HK-2 (cell line): ENCODE measurements at regions not wholly inside any gene's neighbourhood (a gene's known extent, or its start where the extent isn't known, plus 50 kb on each side); places are given as distances from the start of the nearest gene placed in this dataset.
"Not testable (repeated sequence)": the region's sequence is repeated elsewhere in the genome, so short reads cannot be mapped to it uniquely, and the experiment has no call there.

Experiments used
- DNase-seq: peaks from one replicate; pipeline ENCODE4 v3.0.0-alpha.2; 2018; ENCODE audit not compliant: unreplicated experiment

DNA sequence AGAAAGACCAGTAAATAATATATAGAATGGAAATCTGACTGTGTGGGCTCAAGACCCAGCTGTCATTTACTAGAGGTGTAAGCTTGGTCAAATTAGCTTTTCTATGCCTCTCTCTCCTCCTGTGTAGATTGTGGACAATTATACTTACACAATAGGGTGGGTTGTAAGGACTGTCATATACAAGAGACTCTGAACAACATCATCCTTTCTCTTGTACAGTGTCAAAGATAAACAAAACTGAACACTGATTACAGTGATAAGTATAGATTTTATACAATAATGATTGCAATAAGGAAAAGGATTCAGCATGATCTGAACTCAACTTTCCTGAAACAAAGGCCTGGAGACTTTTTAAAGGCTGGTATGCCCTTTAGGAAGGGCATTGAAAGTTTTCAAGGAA lies 429.2 kb upstream of the HS3ST1 start:
- DNase-seq = no peak

DNA sequence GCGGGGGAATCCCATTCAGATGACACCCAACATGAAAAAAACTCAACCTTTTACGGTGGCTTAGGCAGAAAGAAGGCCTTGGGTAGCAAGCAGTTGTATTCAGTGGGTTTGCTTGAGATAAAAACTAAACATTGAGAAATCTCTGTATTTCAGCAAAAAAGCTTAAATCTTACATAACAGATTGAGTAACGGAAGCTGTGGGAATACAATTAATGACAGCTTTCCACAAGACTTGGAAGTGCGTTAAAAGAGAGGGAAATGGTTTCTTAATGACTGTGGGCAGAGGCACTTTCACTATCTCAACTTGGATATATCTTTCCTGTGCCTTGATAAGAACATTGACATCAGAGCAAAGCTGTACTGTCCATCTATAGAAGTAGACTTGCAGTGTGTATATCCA lies 418.5 kb upstream of the HS3ST1 start:
- DNase-seq = no peak

DNA sequence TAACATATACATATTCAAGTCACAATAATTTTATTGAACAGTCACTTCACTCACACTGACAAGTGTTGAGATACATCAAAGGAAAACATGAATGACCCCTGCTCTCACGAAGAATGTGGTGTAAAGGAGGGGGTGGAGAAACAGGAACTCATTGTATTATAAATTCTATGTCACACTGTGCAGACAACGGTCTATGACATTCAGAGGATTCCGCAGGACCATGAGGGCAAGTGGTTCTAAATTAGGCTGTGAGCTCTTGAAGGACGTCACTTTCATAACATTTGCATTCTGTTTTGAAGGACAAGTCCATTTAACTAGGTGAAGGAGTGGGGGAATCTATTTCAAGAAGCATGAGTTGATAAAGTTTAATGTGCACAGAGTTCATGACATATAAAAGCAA lies 415.2 kb upstream of the HS3ST1 start:
- DNase-seq = no peak

DNA sequence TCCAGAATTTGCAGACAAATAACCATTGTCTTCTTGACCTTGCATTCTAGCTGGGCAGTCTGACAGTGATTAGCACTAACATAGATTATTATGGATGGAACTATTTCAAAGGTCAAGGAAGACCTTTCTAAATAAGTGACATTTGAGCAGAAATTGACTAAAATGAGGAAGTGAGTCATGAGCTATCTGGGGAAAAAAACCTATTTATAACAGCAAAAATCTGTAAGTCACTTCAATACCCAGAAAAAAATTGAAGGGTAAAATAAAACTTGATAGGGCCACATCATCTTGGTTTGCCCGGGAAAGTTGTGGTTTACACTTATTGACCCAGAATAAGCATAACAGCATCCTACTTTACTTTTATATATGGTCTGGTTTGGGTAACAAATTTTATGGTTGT lies 414.6 kb upstream of the HS3ST1 start:
- DNase-seq = no peak

DNA sequence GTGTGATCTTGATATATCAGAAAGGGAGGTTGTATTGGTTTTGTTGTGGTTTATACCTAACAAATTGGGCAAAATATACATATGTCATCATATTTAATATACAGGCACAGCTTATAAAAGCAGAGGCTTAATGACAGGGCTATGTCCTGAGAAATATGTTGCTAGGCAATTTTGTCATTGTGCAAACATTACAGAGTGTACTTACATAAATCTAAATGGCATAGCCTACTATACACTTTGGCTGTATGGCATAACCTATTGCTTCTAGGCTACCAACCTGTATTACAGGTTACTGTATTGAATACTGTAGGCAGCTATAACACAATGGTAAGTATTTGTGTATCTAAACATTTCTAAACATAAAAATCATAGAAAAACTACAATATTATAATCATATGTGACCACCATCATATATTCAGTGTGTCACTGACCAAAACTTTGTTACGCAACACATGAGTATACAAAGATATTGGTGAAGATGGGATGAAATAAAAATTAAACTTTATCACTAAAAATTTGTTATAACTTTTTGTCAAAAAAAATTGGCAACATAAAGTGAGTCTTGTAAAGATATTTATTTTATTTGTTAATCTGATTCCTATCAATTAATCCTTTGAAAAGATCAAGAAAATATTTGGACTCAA lies 414.0 kb upstream of the HS3ST1 start:
- no peak for DNase-seq

DNA sequence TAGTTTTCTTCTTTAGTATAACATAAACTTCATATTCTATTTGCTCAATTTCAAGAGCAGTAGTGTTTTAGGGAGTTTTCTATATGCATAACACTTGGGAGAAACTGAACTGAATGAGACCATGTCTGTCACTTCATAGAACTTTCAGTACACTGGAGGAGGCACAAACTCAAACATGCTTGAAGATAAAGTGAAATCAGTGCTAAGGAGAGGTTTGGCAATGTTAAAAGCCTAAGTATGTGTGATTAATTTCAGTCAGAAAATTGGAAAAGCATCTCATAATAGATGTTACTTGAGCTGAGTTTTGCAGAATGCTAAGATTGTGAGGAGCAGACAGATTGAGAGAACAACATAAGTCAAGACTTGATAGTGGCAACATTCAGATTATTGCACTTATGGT lies 411.2 kb upstream of the HS3ST1 start:
- no peak for DNase-seq

DNA sequence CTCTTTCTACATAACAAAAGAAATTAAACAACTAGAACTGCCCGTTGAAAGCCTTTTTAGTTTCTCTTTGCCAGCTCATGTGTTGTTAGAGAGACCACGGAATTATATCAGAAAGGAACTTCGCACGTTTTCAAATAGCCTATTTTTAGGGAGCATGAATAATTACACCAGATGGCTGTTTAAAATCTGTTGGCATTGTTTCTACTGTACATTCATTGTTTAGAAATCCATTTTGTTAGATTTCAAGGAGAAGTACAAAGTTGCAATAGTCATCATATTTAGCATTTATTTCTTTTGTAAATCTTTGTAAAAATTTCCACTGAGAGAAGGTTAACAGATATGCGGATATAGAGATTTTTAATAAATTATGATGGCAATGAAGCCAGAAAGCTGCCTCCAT lies 403.0 kb upstream of the HS3ST1 start:
- DNase-seq = no peak

DNA sequence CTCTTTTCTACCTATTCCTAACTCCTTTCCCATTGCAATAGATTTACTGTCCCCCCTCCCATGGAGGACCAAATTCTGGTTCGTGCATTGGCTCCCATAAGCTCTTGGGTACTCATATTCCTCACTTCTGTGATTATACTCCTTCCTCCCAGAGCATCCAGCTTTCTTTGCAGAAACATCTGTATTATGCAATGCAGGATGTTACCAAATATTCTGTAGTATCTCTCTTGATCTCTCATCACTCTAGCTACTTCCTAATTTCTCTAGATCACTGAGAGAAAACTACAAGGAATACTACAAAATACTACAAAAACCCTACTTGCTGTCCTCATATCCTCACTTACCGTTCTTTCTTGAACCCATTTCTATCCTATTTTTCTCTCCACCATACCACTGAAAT lies 395.9 kb upstream of the HS3ST1 start:
- no peak for DNase-seq

DNA sequence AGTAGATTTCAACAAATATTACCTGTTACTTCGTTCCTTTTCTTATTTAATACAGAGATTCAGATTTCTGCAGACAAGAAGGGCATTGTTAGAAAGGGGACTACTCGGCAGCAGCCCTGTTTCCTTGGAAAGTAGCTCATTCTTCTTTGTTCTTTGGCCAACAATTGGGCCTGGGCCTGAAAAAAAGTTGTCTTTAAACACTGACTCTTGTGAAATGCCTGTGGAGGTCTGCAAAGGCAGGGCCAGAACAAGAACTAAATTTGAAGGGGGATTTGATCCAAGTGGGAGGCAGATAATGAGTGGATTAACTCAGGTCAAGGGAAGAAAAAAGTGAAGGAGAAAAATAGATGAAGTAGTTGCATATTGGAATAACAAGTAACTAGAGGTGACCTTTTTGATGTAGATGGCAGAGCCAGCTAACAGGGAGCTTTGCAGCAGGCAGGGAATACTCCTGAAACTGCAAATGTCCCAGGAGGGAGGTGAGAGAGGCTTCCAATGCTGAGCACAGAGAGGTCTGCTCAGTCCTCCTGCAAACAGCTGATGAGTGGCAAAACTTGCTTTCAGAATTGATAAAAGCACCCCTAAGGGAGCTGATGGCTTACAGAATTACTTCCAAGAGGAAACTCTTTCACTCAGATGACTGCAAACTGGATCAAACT lies 393.2 kb upstream of the HS3ST1 start:
- DNase-seq = no peak

DNA sequence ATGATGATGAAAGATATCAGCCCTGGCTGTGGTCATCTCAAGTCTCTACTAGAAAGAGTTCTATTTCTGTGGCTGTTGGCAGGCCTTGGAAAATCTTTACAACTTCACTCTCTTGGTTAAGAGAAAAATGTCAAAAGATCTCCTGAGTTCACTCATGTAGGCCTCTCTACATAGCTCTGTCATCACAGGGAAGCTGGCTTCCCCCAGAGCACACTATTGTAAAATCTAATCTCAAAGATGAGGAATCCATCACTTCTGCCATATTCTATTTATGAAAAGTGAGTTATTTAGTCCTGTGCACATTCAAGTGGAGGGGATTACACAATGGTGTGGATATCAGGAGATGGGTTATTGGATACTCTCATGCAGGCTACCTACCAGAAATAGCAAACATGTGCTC lies 388.4 kb upstream of the HS3ST1 start:
- DNase-seq = no peak

DNA sequence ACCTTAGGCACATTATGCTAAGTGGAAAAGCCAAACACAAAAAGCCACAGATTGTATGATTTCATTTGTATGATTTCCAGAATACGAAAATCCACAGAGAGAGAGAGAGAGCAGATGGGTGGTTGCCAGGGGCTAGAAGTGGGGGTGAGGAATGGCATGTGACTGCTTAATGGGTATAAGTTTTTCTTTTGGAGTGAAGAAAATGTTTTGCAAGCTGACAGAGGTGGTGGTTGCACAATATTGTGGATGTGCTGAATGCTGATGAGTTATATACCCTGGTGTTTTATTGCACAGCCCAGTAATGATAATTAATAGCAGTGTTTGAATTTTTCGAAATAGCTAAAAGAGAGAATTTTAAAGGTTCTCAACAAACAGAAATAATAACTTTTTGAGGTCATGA lies 386.1 kb upstream of the HS3ST1 start:
- no peak for DNase-seq

DNA sequence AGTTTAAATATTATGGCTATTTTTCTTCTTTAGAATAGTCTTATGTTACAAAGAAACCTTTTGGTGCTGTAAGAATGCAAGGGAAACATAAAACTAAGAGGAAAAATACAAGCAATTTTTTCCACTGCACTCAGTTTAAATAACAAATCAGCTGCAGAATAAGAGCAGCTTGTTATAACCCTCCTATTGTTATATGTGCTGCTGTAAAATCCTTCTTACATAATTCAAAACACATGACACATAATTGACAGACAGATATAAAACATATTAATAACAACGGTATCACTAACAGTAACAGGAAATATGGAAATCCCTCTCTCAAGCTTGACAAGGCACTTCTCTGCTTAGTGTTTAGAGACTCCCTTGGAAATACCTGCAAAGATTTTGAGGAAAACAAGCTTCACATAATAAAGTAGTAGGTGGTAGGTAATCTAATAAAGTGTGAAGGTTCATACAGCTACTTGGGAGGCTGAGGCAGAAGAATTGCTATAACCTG lies 385.3 kb upstream of the HS3ST1 start:
- DNase-seq = no peak

DNA sequence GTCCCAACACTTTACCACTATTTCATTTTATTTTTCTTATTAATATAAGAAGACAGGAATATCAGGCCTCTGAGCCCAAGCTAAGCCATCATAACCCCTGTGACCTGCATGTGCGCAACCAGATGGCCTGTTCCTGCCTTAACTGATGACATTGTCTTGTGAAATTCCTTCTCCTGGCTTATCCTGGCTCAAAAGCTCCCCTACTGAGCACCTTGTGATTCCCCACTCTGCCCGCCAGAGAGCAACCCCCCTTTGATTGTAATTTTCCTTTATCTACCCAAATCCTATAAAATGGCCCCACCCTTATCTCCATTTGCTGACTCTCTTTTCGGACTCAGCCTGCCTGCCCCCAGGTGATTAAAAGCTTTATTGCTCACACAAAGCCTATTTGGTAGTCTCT lies 382.8 kb upstream of the HS3ST1 start:
- DNase-seq = not testable (repeated sequence)

DNA sequence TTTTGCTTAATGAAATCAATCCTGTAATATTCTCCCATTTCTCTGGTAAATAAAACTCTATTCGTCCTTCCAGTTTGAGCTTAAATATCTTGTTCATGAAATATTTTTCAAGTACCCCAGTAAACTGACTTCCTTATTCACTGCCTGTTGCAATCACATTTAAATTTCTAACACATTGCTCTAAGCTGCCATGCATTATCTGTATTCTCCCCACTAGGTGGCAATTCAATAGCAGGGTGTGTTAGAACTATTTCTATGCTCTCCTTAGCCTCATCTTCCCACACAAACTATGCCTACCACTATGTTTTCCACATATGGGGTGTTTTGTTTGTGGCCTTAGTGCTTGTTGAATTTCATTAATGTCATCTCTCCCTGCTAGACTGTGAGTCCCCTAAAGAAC lies 377.1 kb upstream of the HS3ST1 start:
- no peak for DNase-seq

DNA sequence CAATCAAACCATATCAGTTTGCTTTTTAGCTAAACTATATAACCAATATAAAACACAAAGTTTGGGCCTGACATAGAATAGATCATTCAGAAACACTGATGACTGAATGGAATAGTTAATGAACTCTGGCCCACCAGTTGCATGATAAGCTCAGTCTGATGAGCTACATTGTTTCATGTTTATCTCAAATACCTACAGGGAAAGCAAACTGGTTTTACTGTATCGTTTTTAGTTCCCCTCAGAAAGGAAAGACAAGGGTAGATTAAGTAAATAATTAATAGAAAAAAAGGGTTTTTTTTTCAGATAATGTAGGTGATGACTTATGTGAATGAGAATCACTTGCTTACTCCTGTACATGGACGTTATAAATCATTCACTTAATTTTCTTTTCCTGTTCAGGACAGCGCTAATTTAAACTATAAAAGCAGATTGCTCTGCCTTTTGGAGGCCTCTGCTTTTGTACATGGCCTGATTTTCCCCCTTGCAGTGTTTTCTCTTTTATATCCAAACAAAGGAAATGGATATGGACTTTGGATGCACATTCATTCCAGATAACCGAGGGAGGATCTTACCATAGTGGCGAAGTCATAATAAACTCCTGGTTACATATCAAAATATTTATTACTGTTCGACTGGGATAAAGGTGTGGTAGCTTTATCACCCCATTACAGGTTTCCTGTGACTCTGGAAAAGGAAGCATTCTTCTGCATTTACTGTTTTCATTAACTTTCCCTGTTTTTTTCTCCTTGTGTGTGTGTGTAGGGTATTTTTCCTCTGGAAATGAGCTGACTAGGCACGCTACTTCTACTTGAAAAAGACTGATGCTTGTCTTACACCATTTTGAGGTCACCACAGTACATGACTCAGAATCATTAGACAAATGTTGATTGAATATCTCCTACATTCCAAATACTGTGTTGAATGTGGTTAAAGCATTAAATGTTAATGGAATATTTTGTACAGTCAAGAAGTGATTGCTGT lies 373.1 kb upstream of the HS3ST1 start:
- no peak for DNase-seq

DNA sequence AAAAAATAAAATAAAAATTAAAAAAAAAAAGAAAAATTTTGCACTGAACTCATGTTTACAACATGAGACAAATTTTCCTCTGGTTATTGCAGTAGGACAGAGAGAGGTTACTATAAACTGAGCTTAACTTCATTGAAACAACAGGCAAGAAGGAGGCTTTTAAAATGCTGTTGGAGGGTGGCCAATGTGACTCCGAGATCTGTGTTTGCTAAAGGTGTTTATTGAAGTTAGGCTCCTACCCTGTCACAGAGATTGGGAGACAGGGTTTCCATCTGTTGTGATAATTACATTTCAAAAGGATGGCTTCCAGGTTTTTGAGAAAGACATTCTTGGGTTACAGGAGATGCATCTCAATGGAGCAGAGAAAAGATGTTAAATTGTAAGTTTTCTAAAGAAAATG lies 370.5 kb upstream of the HS3ST1 start:
- no peak for DNase-seq

DNA sequence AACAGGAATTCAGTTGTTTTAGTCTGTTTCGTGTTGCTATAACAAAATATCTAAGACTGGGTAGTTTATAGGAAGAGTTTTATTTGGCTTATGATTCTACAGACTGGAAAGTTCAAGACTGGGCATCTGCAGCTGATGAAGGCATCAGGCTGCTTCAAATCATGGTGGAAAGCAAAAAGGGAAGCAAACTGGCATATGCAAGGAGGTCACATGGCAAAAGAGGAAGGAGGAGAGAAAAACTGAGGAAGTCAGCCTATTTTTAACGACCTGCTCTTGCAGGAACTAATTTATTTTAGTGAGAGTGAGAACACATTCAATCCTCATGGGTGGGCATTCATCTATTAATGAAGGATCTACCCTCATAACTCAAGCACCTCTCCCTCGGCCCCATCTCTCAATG lies 363.1 kb upstream of the HS3ST1 start:
- no peak for DNase-seq

DNA sequence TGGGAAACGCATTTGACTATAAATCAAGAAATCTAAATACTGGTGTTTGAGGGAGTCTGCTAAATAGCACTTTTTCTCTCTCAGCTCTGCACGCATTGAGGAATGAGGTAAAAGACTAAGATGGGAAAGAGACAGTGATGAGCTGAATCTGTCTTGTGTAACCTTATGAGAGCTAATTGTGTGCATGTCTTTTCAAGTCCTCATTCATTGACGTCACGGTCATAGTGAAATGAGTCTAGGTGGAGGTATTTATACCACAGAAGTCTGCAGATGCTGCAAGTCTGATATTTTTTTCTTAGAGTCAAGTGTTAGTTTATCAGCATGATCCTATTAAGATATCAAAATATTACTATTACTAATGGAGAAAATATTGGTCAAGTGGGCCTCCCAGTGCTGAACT lies 361.5 kb upstream of the HS3ST1 start:
- no peak for DNase-seq

DNA sequence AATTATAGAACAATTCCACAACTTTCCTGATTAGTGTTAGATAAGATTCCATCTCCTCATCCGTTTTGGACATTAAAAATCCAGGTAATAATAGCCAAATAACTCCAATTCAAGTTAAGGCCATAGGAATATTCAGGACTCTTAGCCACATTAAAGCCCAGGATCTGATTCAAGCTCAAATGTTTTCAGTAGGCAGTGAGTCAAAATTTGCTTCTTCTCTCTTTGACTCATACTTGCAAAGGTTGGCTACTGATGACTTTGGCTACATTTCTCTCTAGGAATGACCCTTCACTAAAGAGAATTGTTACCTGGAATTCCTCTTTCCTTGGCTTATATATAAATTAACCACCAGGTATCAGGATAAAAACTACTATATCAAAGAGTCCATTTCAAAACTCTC lies 354.9 kb upstream of the HS3ST1 start:
- no peak for DNase-seq

DNA sequence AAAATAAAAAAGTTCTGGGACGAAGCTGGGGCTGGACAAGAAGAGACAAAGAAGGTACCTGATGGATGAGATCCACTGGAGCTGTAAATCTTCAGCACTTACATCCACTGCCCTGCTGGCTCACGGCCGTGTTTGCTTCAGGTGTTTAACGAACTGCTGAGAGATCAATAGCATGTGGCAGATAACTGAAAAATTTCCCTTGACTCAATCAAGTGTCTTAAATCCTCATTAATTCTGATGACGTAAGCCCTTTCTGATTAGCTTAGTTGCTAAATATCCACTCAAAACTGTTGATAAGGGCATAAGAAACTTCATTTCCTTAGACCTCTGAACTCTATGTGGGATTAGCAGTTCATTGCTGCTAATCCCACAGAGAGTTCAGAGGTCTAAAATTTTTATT lies 354.2 kb upstream of the HS3ST1 start:
- DNase-seq = no peak

DNA sequence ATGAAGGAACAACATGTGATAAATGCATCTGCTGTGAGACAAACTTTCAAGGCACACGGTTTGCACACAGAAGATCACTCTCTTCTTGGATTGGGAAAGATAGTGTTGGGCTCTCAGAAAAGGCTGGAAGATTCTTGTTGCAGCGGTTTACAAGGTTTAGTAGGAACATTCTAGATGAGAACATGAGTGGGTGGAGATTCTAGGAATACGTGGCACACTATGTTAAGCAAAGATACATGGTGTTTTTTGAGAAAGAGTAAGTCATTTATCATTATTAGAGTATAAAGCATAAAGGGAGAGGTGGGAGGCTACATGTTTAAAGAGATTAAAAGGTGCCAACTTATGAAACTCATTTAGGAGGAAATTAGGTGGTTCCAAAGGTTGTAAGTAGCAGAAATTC lies 348.8 kb upstream of the HS3ST1 start:
- DNase-seq = no peak

DNA sequence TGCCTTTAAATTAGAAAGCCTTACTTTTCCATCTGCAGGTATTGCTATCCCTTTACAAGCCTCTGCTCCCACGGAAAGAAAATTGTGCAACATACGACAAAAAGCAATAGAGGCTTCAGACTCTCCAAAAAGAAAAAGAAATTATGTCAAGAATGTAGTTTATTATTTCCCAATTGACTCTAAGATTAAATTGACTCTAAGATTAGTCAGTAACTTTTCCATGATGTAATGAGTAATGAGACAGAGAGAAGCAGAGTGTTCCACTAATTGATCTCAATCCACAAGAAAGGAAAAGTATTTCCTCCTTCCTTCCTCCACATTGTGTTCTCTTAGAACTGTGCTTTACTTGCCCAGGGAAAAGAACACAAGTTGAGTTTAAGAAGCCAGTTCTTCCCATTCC lies 345.7 kb upstream of the HS3ST1 start:
- DNase-seq = no peak

DNA sequence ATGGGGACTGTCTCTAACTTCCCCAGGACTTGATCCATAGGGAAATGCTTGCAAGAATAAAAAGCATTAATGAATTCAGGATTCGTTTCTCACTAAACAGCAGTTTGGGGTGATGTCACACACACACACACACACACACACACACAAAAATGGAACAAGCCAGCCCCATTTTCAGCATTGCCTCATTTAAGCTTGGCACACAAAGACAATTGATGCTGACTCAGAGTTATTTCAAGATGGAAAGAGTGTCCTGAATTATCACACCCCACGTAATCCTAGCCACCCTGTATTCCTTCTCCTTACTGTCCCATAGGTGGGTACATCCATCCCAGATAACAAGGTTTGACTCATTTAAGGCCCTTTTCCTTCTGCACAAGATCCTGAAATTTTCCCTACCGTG lies 345.1 kb upstream of the HS3ST1 start:
- no peak for DNase-seq
